GM21360 (cell line): ENCODE measurements at regions not wholly inside any gene's neighbourhood (a gene's known extent, or its start where the extent isn't known, plus 50 kb on each side); places are given as distances from the start of the nearest gene placed in this dataset.
"Not testable (repeated sequence)": the region's sequence is repeated elsewhere in the genome, so short reads cannot be mapped to it uniquely, and the experiment has no call there.

Experiments
- ATAC-seq: cut with Tn5 transposase; IDR thresholded peaks from one replicate; pipeline ENCODE4 v1.9.1; 2021; ENCODE audit warnings: mild to moderate bottlenecking, moderate library complexity; ENCODE audit not compliant: unreplicated experiment

GRCh38 chr11:28837599-28837998 is 729.4 kb downstream of the METTL15 start:
- ATAC-seq: no peak

DNA sequence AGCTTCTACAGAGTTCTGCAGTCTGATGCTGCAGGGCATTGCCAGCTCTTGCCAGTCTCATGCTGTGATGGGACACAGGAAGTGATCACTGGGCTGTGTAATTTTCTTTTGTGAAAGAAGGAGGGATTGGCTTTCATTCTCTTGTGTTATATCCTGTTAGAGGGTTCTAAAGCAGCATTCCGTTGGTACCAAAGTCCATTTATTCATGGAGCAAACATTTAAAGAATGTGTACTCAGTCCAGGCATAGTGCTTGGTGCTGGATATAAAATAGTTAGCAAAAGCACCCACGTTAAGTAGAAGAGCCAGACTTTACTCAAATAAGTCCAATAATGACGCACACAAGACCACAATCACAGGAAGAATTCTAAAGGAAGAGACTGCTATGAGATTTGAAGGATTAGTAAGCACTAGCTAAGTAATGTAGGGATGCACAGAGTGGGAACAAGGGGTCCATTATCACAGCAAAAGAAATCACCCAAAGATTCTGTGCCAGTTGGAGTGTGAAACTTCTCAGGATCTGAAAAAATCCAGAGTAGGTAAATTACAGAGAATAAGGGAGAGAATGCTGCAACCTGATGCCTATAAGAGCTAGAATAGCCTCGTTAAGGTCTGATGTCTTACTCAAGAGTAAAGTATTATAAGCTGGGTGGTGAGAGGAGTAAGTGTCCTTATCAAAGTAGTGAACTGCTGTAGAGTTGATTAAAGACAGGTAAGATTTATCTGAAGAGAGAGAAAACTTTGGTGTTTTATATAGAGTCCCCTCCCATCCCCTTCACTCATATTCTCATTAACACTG is 728.3 kb downstream of the METTL15 start:
- no peak for ATAC-seq

DNA sequence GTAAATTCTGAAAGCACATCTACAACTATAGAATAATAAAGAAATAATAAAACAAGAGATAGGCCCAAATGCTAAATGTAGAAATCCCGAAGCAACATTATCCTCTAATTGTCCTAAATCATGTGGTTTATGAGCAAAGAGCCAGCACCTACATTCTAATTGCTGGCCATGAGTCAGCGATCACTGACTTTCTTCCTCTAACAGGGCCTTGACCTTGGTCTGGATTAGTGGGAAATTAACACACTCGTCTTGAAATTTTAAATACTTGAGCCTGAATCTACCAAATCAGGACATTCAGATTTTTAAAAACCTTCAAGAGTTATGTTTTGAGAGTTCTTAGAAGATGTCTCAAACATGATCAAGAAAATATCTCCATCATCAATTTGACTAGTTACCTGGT is 727.6 kb downstream of the METTL15 start:
- ATAC-seq: no peak

DNA sequence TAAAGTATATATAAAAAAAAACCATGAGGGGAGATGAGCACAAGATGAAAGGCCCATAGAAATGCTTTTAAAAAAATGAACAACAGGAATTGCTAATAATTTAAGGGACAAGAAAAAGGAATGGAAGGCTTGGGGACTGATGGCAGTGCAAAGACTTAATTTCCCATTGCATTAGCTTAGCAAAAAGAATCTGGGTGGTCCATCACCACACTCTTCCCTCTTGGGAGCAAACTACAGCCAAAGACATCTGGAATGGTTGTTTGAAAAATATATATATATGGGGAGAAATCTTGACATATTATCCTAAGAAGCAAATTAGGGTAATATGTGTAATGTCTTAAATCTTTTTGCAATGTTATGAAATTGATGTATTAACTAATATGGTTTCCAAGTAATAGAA is 727.1 kb downstream of the METTL15 start:
- ATAC-seq: no peak

DNA sequence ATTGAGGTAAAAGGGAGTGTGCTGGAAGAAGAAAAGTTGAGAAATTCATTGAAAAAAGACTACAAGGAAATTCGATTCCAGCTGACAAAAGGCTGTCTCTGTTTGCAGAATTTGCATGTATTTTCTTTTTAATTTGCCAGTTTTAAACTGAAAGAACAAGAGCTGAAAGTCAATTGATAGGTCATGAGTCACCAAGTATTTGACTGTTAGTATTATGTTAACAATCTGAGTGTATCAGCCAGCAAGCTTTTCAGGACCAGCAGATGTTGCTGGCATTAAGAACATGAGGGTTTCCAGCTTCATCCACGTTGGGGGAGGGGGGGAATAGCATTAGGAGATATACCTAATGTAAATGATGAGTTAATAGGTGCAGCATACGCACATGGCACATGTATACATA is 726.7 kb downstream of the METTL15 start:
- ATAC-seq: no peak

DNA sequence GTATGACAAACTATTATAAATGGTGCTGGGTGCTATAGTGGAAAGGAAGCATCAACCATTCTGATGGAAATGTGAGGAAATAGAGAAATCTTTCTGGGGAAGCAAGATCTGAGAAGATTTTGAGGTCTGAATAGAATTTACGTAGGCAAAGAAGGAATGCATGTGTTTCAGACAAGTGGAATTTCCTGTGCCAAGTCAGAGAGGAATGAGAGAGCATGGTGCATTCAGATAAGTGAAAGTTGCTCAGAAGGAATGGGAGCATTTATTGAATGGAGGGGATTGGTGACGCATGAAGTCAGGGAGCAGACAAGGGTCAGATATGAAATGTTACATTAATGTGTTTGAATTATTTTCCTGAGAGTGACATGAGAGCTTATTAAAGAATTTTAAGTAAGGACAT is 725.5 kb downstream of the METTL15 start:
- no peak for ATAC-seq

- no peak for ATAC-seq
Observed at GRCh38 chr11:28833169-28833568, 725.0 kb downstream of the METTL15 start.

- no peak for ATAC-seq
Observed at GRCh38 chr11:28826807-28827206, 718.6 kb downstream of the METTL15 start.

DNA sequence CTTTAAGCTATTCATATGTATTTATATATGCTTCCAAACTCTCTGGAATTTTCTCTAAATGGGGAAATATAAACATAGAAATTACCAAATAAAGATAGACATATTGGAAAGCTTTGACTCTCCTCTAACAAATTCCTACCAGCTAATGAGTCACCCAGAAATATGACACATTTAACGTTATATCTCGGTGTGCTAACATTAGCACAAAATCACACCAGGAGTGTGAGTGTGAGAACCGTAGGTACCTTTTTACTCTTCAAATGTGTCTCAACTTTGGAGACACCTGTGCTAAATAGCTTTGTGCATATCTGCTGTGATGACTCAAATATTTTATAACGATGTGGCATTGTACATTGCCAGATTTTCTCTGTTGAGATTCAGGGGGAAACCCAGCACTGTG is 714.4 kb downstream of the METTL15 start:
- ATAC-seq: no peak

DNA sequence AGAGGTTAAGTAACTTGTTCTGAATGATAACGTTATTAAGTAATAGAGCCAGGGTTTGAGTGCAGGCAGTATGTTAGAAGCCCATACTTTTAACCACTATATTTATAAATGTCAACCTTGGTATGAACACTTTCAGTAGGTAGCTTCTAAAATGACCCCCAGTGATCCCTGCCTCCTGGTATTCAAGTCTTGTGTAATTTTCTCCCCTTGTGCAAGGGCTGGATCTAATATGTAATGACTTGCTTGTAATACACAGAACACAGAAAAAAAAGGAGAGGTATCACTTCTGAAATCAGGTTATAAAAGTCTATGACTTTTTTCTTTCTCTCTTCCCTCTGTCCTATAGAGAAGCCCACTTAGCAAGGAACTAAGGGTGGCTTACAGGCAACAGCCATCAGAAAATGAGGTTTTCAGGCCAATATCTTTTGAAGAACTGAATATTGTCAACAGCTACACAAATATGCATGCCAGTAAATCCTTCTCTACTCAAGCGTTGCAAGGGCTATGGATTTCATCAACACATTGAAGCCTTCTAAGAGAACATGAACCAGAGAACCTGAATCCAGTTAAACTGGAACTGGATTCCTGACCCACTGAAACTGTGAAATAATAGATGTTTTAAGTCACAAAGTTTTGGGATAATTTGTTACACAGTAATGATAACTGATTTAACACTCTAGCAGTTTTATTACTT is 712.3 kb downstream of the METTL15 start:
- no peak for ATAC-seq

GRCh38 chr11:28819741-28820140 is 711.6 kb downstream of the METTL15 start:
- no peak for ATAC-seq

DNA sequence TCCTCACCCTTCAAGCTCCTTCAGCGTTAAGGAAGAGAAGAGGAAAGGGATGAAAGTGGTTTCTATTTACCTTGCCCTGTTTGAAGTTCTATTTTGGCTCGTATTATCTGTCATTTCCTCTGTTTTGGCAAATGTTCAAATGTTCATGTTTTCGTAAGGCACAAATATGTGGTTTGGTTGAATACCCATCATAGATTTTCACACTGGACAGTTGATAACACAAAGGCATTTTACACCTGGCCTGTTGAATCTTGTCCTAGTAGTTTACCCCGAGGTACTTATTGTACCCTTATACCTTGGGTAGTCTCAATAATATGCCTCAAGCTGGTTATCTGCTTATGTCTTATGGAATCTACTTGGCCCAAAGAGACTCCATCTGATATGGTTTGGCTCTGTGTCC is 706.9 kb downstream of the METTL15 start:
- ATAC-seq: no peak

DNA sequence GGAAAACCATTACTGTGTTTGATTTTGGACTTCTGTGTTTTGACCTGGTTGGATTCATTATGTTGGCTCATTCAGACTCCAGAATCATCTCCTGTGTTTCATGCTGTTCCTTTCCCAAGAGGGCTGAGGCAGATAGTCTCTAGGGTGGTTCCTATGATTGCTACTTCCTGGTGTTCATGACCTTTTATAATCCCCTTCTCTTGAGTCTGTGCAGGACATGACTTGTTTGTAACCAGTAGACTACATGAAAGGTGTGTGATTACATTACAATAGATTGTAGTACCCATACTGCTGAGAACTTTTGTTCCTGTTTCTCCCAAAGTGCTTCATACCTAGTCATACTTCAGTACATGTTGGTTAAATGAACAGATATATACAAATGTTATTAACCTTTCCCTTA is 700.6 kb downstream of the METTL15 start:
- no peak for ATAC-seq

- no peak for ATAC-seq
Observed at GRCh38 chr11:28799316-28799715, 691.1 kb downstream of the METTL15 start.

- no peak for ATAC-seq
Observed at GRCh38 chr11:28798286-28798685, 690.1 kb downstream of the METTL15 start.

DNA sequence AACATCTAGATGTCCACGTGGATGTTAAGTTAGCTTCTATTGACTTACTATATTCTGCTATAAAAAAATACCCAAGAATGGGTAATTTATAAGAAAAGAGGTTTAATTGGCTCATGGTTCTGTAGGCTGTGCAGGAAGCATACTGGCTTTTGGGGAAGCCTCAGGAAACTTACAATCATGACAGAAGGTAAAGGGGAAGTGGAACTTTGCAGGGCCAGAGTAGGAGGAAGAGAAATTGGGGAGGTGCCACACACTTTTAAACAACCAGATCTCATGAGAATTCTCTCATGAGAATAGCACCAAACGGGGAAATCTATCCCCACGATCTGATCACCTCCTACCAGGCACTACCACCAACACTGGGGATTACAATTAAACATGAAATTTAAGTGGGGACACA is 689.3 kb downstream of the METTL15 start:
- ATAC-seq: no peak

DNA sequence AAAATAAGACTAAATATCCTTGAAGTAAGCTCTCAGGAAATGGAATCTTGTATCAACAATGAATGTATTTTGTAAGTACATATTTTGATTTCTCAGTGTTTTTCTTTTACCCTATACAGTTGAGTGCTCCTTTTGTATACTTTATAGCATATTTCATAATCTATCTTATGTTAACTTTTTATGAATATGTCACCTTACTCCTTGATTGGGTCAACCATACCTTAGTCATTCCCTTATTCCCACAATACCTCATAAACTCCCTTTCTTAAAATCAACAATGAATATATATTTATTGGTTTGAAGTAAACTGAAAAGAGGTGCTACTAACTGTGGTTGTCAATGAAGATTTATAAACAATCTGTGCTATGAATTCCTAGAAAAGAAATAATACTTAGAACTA is 686.2 kb downstream of the METTL15 start:
- no peak for ATAC-seq

DNA sequence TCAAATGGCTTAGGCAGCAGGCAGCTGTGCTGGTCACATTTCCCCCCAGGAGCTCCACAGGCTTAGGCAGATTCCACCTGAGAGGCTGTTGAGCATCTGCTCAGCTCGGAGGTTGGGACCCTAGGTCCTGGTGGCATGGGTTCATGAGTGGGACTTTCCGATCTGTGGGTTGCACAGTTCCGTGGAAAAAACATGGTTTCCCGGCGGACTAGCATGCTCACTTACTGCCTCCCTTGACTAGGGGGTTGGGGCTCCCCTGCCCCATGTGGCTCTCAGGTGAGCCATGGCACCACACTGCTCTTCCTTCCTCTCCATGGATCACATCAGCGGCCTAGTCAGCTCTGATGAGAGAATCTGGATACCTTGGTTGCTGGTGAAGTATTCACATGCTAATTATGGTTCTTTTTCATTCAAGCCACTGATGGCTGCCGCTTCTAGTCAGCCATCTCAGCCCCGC is 685.1 kb downstream of the METTL15 start:
- no peak for ATAC-seq

- ATAC-seq: no peak
Observed at GRCh38 chr11:28792856-28793255, 684.7 kb downstream of the METTL15 start.

DNA sequence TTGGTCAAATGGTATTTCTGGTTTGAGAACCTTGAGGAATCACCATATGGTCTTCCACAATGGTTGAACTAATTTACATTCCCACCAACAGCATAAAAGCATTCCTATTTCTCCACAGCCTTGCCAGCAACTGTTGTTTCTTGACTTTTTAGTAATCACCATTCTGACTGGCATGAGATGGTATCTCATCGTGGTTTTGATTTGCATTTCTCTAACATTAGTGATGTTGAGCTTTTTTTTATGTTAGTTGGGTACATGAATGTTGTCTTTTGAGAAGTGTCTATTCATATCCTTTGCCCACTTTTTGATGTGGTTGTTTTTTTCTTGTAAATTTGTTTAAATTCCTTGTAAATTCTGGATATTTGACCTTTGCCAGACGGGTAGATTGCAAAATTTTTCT is 679.7 kb downstream of the METTL15 start:
- ATAC-seq: not testable (repeated sequence)

DNA sequence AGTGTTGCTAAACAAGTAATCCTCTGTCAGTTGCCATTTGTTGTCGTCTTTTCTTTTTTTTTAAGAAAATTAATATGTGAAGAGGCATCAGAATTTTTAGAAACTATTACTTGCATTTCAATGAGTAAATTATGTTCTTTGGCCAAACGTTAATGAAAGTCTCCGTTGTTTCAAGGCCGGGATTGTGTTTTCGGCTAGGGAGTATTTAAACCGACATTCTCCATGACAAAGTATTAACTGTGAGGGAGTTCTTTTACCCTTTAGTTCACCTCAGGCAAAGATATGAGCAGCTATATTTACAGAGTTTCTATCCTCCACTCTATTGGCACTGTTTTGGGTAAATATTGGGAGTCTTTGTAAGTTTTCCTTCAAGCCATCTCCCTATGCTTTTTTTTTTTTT is 668.9 kb downstream of the METTL15 start:
- ATAC-seq: no peak

DNA sequence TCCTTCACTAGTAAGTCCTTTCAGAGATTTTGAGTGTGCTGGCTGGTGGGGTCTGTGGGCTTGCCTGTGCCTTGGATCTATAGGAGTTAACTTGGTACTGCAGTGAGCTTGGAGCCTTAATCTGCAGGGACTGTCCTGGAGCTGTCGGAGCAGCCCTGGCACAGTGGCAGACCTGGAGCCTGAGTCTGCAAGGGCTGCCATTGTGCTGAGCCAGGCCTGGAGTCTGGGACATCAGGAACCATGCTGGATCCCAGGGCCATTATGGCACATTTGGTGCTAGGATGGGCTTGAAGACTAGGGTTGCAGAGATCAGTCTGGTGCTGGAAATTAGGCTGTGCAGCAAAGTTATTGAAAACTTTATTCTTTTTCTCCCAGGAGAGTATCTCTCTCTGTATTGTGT is 665.4 kb downstream of the METTL15 start:
- no peak for ATAC-seq
